ENCODE measurements at regions not wholly inside any gene's neighbourhood (a gene's known extent, or its start where the extent isn't known, plus 50 kb on each side); places are given as distances from the start of the nearest gene placed in this dataset.
"Not testable (repeated sequence)": the region's sequence is repeated elsewhere in the genome, so short reads cannot be mapped to it uniquely, and the experiment has no call there.

GRCh38 chr18:66972681-66973080 is 368.8 kb upstream of the CDH19 start:
- no peak for ATAC-seq
- no peaks in the 10 kb centered on the region for H3K4me1 Mint-ChIP-seq
- no peak overlapping the region for H3K4me3 Mint-ChIP-seq
- no peaks in the 10 kb centered on the region for H3K27me3 Mint-ChIP-seq
- no peak overlapping the region for H3K27ac Mint-ChIP-seq
- H3K36me3 Mint-ChIP-seq (ENCODE audit: low read depth): no peaks in the 10 kb centered on the region
- no peaks in the 10 kb centered on the region for H3K9me3 ChIP-seq (ENCODE audit: control insufficient read depth, low read length, poor library complexity, severe bottlenecking)
- no peak for DNase-seq

- H3K4me1 Mint-ChIP-seq: no peaks in the 10 kb centered on the region
- no peak overlapping the region for H3K4me3 Mint-ChIP-seq
- no peaks in the 10 kb centered on the region for H3K9me3 ChIP-seq (ENCODE audit: control insufficient read depth, low read length, poor library complexity, severe bottlenecking)
- DNase-seq (no peak), ATAC-seq (no peak)
- H3K27ac Mint-ChIP-seq: no peak overlapping the region
- no peaks in the 10 kb centered on the region for H3K27me3 Mint-ChIP-seq
- no peaks in the 10 kb centered on the region for H3K36me3 Mint-ChIP-seq (ENCODE audit: low read depth)
These were observed 368.1 kb upstream of the CDH19 start for GRCh38 chr18:66971960-66972359.

DNA sequence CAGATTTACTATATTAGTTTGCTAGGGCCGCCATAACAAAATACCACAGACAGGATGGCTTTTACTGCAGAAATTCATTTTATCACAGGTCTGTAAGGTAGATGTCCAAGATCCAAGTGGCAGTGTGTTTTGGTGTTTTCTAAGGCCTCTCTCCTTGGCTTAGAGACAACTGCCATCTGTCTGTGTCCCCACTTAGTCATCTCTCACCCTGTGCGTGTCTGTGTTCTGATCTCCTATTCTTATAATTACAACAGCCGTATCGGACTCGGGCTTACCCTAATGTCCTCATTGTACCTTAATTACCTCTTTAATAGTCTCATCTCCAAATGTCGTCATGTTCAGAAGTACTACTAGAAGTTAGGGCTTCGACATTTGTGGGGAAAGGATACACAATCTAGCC is 362.3 kb upstream of the CDH19 start:
- Mint-ChIP-seq H3K27me3 (no peaks in the 10 kb centered on the region), H3K4me3 (no peak overlapping the region)
- H3K9me3 ChIP-seq (ENCODE audit: control insufficient read depth, low read length, poor library complexity, severe bottlenecking): no peaks in the 10 kb centered on the region

GRCh38 chr18:66958309-66958708 is 354.4 kb upstream of the CDH19 start:
- no peak overlapping the region for H3K27ac Mint-ChIP-seq
- no peaks in the 10 kb centered on the region for H3K9me3 ChIP-seq (ENCODE audit: control insufficient read depth, low read length, poor library complexity, severe bottlenecking)
- no peak overlapping the region for H3K4me3 Mint-ChIP-seq
- H3K36me3 Mint-ChIP-seq (ENCODE audit: low read depth): no peaks in the 10 kb centered on the region
- DNase-seq (no peak), ATAC-seq (no peak)
- no peaks in the 10 kb centered on the region for H3K27me3 Mint-ChIP-seq
- no peaks in the 10 kb centered on the region for H3K4me1 Mint-ChIP-seq

More for the DNA sequence above, 362.3 kb upstream of the CDH19 start:
- Mint-ChIP-seq H3K36me3 (ENCODE audit: low read depth) (no peaks in the 10 kb centered on the region), H3K27ac (no peak overlapping the region), H3K4me1 (no peaks in the 10 kb centered on the region)
- DNase-seq (no peak), ATAC-seq (no peak)

GRCh38 chr18:66951750-66952149 is 347.9 kb upstream of the CDH19 start:
- Mint-ChIP-seq H3K27me3 (no peaks in the 10 kb centered on the region), H3K36me3 (ENCODE audit: low read depth) (no peaks in the 10 kb centered on the region), H3K4me1 (no peaks in the 10 kb centered on the region), H3K4me3 (no peak overlapping the region), H3K27ac (no peak overlapping the region)
- ATAC-seq (no peak), DNase-seq (no peak)
- no peaks in the 10 kb centered on the region for H3K9me3 ChIP-seq (ENCODE audit: control insufficient read depth, low read length, poor library complexity, severe bottlenecking)

- ATAC-seq (no peak), DNase-seq (no peak)
- Mint-ChIP-seq H3K4me3 (no peak overlapping the region), H3K27ac (no peak overlapping the region), H3K4me1 (no peaks in the 10 kb centered on the region), H3K27me3 (no peaks in the 10 kb centered on the region), H3K36me3 (ENCODE audit: low read depth) (no peaks in the 10 kb centered on the region)
- no peaks in the 10 kb centered on the region for H3K9me3 ChIP-seq (ENCODE audit: control insufficient read depth, low read length, poor library complexity, severe bottlenecking)
These were observed 345.5 kb upstream of the CDH19 start for GRCh38 chr18:66949419-66949818.

GRCh38 chr18:66937546-66937945 is 333.7 kb upstream of the CDH19 start:
- no peaks in the 10 kb centered on the region for H3K9me3 ChIP-seq (ENCODE audit: control insufficient read depth, low read length, poor library complexity, severe bottlenecking)
- H3K36me3 Mint-ChIP-seq (ENCODE audit: low read depth): no peaks in the 10 kb centered on the region
- no peak overlapping the region for H3K4me3 Mint-ChIP-seq
- DNase-seq: no peak
- ATAC-seq: no peak
- H3K27me3 Mint-ChIP-seq: no peaks in the 10 kb centered on the region
- no peak overlapping the region for H3K27ac Mint-ChIP-seq
- no peaks in the 10 kb centered on the region for H3K4me1 Mint-ChIP-seq

DNA sequence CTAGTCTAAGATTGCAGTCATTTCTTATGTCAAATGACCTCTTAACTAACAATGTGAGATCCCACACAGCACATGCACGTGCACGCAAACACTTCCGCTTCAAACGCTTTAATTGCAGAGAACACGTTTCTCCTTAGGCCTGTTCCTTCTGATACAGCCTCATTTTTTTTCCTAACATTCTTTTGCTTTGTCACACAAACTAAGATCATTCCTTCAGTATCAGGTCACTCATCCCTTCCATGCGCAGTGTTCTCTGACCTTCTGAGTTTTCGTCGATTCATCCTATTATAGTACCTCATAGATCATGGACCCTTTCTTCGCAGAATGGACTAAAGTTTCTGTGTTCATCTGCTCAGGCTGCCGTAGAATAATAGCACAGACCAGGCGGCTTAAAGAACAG is 327.1 kb upstream of the CDH19 start:
- no peak overlapping the region for H3K4me3 Mint-ChIP-seq
- no peaks in the 10 kb centered on the region for H3K27me3 Mint-ChIP-seq
- ATAC-seq (no peak), DNase-seq (no peak)
- no peaks in the 10 kb centered on the region for H3K4me1 Mint-ChIP-seq
- no peaks in the 10 kb centered on the region for H3K9me3 ChIP-seq (ENCODE audit: control insufficient read depth, low read length, poor library complexity, severe bottlenecking)
- H3K27ac Mint-ChIP-seq: no peak overlapping the region
- no peaks in the 10 kb centered on the region for H3K36me3 Mint-ChIP-seq (ENCODE audit: low read depth)

DNA sequence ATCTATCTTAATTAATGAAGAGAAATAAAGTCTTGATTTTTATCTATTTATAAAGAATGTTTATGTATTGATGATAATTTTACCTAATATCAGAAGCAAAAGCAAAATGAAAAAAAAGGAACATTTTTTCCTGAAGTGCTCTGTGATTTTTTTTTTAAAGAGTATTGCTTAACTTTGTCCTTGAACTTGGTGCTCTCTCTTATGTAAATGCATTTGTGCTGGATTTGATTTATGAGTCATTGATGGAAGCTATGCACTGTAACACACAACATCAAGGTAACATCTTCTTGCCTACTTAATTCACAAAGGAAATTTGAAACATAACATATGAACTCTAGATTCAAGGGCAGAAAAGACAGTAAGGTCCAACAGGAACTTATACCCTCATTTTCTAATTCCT is 312.9 kb upstream of the CDH19 start:
- Mint-ChIP-seq H3K36me3 (ENCODE audit: low read depth) (no peaks in the 10 kb centered on the region), H3K4me3 (no peak overlapping the region), H3K4me1 (no peaks in the 10 kb centered on the region), H3K27me3 (no peaks in the 10 kb centered on the region), H3K27ac (no peak overlapping the region)
- no peaks in the 10 kb centered on the region for H3K9me3 ChIP-seq (ENCODE audit: control insufficient read depth, low read length, poor library complexity, severe bottlenecking)
- ATAC-seq: no peak
- no peak for DNase-seq

DNA sequence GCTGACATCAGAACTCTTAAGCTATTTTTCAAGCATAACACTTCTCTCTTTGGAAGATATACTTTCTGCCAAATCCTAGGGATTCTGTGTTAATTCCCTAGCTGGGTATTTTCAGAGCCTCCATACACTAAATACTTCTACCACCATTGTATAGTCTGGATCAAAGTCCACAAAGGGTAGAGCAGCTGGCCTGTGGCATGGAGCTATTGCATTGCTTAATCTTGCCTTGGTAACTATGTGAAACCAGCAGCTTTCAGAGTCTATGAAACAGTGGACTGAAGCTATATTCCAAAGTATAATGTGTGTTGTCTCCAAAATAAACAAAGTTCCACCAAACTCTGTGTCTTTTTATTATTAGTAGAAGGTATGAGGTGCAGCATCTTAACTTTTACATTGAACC is 296.9 kb upstream of the CDH19 start:
- Mint-ChIP-seq H3K4me3 (no peak overlapping the region), H3K4me1 (no peaks in the 10 kb centered on the region), H3K27ac (no peak overlapping the region), H3K36me3 (ENCODE audit: low read depth) (no peaks in the 10 kb centered on the region), H3K27me3 (no peaks in the 10 kb centered on the region)
- DNase-seq (no peak), ATAC-seq (no peak)
- H3K9me3 ChIP-seq (ENCODE audit: control insufficient read depth, low read length, poor library complexity, severe bottlenecking): no peaks in the 10 kb centered on the region

DNA sequence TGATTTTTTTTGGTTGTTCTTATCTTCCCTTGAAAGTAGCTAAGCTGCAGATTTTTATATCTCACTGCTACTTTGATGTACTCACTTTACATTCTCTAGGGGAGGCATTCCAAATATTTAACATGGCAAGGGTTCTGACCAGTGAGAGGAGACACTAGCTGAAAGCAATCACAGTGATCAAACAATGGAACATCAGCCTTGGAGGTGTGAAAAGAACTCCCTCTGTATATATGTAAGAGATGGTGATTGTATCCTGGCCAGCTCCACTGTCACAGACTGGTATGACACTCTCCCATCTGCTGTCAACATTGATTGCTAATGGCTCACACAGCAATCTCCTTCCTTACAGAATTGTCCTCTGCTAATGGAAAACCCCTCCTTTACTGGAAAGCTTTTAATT is 291.7 kb upstream of the CDH19 start:
- no peak overlapping the region for H3K27ac Mint-ChIP-seq
- DNase-seq (no peak), ATAC-seq (no peak)
- no peaks in the 10 kb centered on the region for H3K9me3 ChIP-seq (ENCODE audit: control insufficient read depth, low read length, poor library complexity, severe bottlenecking)
- H3K4me3 Mint-ChIP-seq: no peak overlapping the region
- H3K4me1 Mint-ChIP-seq: no peaks in the 10 kb centered on the region
- no peaks in the 10 kb centered on the region for H3K27me3 Mint-ChIP-seq
- H3K36me3 Mint-ChIP-seq (ENCODE audit: low read depth): no peaks in the 10 kb centered on the region

DNA sequence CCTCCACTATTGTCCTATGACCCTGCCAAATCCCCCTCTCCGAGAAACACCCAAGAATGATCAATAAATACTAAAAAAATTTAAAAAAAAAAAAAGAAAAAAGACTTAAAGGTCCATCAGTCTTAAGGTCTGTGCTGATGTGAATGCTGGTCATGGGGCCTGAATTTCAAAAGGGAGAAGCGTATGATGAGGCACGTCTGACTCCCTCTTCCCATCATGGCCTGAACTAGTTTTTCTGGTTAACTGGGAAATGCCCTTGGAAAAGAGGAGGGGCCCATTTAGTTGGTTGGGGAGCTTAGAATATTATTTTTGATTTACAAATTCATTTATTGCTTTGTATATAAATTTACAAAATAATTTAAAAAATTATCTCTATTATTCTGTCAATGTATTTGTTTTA is 291.0 kb upstream of the CDH19 start:
- ATAC-seq: no peak
- Mint-ChIP-seq H3K36me3 (ENCODE audit: low read depth) (no peaks in the 10 kb centered on the region), H3K27ac (no peak overlapping the region), H3K4me1 (no peaks in the 10 kb centered on the region), H3K27me3 (no peaks in the 10 kb centered on the region), H3K4me3 (no peak overlapping the region)
- no peak for DNase-seq
- no peaks in the 10 kb centered on the region for H3K9me3 ChIP-seq (ENCODE audit: control insufficient read depth, low read length, poor library complexity, severe bottlenecking)

GRCh38 chr18:66892388-66892787 is 288.5 kb upstream of the CDH19 start:
- not testable (repeated sequence) for H3K27ac Mint-ChIP-seq; H3K27me3 Mint-ChIP-seq; H3K36me3 Mint-ChIP-seq (ENCODE audit: low read depth); ATAC-seq; DNase-seq; H3K9me3 ChIP-seq (ENCODE audit: control insufficient read depth, low read length, poor library complexity, severe bottlenecking); H3K4me1 Mint-ChIP-seq; H3K4me3 Mint-ChIP-seq

- DNase-seq: no peak
- Mint-ChIP-seq H3K4me1 (no peaks in the 10 kb centered on the region), H3K36me3 (ENCODE audit: low read depth) (no peaks in the 10 kb centered on the region), H3K27ac (no peak overlapping the region), H3K4me3 (no peak overlapping the region), H3K27me3 (no peaks in the 10 kb centered on the region)
- H3K9me3 ChIP-seq (ENCODE audit: control insufficient read depth, low read length, poor library complexity, severe bottlenecking): no peaks in the 10 kb centered on the region
- ATAC-seq: no peak
These were observed 271.1 kb upstream of the CDH19 start for GRCh38 chr18:66874812-66875474.
